HK-2 (cell line): ENCODE measurements at regions not wholly inside any gene's neighbourhood (a gene's known extent, or its start where the extent isn't known, plus 50 kb on each side); places are given as distances from the start of the nearest gene placed in this dataset.
"Not testable (repeated sequence)": the region's sequence is repeated elsewhere in the genome, so short reads cannot be mapped to it uniquely, and the experiment has no call there.

Experiments used
- DNase-seq: peaks from one replicate; pipeline ENCODE4 v3.0.0-alpha.2; 2018; ENCODE audit not compliant: unreplicated experiment

DNA sequence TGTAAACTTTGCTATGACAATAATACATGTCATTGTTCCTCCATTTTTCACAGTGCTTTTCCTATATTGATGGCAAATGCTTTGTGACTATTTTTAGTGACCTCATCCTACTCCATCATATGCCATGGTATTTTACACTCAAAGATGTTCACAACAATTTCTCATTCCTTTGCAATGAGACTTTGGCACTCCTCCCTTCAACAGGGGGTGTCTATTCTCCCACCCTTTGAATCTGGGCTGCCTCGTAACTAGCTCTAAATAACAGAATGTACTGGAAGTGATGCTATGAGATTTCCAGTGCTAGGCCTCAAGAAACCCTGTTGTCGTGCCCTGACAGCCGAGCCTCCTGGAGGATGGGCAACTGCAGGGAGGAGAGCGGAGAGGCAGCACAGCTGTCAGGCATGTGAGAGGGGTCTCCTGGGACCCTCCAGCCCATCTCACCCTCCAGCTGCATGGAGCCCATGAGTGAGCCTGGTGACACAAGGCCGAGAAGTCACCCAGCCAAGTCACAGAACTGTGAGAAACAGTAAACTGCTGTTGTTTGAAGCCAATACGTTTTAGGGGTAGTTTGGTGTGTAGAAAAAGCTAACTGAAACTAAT lies 103.1 kb upstream of the APCDD1 start:
- no peak for DNase-seq

GRCh38 chr18:10351858-10352257 lies 102.6 kb upstream of the APCDD1 start:
- no peak for DNase-seq

GRCh38 chr18:10352671-10353070 lies 101.8 kb upstream of the APCDD1 start:
- DNase-seq: no peak

- no peak for DNase-seq
Observed at GRCh38 chr18:10353791-10354190, 100.6 kb upstream of the APCDD1 start.

DNA sequence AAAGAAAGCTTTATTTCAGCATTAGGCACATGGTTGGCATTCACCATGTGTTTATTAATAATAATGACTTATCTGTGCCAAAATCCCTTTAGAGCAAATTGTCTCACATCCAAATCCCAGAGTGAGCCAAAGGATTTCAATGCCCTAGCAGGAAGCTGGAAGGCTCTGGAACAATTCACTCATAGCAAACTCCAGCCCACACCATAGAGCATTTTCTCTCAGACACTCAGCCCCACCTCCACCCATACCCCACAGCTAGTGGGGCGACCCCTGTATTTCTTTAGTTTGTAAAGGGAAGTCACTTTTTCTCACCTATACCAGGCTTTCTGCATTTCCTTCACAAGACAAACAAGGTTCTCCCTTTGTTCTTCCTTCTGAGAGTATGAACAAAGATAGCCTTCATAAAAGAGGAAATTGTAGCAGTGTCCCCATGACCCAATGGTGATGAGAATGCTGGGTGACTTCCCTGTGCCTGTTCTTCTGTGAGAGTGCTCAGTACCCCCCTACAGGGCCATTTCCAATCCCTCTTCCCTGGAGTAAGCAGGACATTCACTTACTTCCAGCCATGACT lies 100.1 kb upstream of the APCDD1 start:
- no peak for DNase-seq

DNA sequence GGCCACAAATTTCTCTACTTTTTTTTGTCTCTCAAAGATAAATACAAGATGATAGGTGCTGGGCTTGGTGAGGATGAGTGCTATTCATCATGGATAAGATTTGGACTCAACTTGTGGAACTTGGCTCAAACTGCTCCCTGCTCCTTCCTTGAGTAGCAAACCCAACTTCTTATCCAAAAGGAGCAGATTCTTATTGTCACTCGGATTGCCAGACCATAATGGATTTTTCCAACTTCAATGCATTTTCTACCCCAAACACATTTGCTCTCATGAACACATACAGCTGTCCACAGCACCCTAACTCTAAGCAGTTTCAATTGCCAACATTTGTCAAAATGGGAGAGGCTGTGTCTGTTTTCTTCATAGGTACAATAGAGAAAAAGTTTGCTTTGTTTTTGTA lies 99.5 kb upstream of the APCDD1 start:
- DNase-seq: no peak

GRCh38 chr18:10356999-10357398 lies 97.4 kb upstream of the APCDD1 start:
- not testable (repeated sequence) for DNase-seq

DNA sequence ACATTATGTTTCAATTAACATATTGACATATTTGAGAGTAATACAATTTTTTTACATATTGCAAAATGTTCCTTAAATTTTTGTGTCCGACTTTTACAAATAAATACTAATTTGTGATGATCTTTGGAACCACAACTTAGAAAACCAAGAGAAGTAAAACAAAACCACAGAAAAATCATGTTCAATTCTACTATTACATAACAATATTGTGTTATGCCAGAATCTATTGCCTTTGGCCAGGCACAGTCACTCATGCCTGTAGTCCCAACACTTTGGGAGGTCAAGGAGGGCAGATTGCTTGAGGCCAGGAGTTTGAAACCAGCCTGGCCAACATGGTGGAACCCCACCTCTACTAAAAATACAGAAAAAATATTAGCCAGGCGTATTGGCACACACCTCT lies 92.8 kb upstream of the APCDD1 start:
- DNase-seq: no peak

GRCh38 chr18:10365021-10365500 lies 89.4 kb upstream of the APCDD1 start:
- DNase-seq: no peak

GRCh38 chr18:10365901-10366300 lies 88.5 kb upstream of the APCDD1 start:
- no peak for DNase-seq

DNA sequence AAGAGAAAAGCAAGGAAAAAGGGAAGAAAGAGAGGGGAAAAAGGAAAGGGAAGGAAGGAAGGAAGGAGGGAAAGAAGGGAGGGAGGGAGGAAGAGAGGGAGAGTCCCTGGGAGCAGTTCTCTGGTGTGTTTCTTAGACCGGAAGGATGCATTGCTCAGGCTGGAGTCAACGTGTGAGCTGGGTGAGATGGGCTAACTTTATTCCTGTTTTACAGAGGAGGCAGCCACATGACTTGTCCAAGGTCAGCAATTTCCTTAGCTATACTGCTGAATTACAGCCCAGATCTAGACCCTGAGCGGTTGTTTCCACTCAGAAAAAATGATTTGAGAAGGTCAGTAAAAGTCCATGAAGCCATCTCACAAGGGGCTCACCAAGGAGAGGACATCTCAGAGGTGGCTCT lies 86.6 kb upstream of the APCDD1 start:
- DNase-seq: no peak

- DNase-seq: no peak
Observed at GRCh38 chr18:10368456-10369453, 85.7 kb upstream of the APCDD1 start.

DNA sequence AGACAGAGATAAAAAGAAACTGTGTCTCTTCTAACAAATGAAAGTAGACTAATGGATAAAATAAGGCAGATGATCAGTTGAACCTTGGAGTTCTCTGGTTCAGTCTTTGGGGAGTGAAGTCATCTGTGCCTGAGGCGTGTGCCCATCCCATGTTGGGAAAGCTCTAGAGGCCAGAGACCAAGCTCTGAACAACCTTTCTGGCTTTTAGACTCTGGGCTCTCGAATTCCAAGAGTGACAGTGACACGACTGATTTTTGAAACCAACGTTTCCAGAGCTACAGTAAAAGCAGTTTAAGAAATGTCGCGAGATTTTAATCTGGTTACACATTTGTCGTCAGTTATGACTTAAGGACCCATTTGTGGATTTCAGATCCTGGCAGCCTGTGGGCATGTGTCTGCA lies 83.7 kb upstream of the APCDD1 start:
- no peak for DNase-seq

- no peak for DNase-seq
Observed at GRCh38 chr18:10371165-10371564, 83.3 kb upstream of the APCDD1 start.

DNA sequence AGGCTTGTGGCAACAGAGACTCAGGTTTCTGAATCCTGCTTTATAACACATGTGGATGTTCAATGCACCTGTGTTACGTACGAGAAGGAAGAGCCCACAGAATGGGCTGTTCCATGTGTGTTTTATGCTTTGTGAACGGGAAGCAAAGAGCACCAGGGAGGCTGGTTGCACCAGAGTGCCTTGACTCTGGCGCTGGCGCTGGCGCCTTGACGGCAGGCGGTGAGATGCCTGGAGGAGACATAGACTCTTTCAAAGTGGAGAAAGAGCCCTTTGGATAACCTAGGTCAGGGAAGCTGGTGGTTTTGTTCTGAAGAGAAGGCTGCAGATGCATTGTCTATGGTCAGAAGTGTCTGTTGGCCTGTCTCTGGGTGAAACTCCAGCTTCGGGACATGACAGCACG lies 80.2 kb upstream of the APCDD1 start:
- no peak for DNase-seq

DNA sequence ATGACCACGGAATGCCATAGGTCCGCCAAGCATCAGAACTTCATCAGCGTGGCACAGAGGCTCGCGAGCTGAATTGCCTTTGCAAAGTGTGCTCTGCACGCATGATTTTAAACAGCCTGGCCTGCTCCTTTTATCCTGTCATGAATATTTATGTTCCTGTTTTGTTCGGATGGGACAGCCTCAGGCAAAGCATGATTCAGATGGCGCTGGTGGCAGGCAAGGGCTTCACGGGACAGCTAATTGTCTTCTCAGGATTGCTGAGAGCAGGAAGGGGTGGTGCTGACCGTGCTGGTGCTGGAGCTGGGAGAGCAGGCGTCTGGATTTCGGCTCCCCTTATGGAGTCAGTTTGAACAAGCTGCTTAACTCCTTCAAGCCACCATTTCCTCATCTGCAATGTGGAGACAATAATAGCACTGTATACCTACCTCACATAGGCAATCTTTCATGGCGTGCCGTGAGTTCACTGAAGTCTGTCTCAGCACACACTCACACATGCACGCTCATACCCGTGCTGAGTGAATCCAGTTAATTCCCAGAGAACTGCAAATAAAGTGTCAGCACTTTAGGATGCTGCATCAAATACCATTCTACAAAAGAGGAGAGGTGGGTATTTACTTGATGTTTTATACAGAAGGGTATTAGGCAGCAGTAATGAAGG lies 79.7 kb upstream of the APCDD1 start:
- DNase-seq: no peak

DNA sequence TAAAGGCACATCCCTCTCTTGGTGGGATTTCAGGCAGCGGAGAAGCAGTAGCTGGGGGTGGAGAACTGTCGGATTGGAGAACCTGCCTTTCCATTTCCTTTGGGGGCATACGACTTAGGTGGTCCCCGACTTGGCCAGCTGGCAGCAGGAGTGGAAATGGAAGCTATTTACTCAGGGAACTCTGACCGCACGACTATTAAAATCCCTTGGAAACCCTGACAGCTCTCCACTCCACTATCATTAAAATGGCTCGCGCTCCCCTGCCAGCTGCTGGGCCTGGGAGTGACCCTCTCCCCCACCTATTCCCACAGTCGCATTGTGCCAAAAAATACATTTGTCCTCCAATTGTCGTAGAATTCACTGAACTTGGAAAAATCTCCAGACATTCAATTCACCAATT lies 77.7 kb upstream of the APCDD1 start:
- no peak for DNase-seq

DNA sequence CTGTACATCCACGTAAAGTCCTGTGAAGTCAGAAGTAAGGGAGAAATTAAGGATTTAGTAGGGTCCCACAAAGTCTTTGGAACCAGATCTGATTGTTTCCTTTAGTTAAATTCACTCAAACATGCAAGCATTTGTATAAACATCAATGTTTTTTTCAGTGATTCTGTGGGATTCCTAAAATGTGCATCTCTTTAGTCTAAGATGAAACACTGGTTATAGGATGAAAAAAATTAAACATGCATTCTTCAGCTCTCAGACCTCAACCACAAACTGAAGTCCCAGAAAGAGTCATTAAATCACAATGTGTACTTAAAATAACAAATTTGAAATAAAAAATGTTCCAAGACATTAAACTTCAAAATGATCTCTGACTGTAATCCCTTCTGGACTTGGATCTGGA lies 76.5 kb upstream of the APCDD1 start:
- DNase-seq: no peak

- no peak for DNase-seq
Observed at GRCh38 chr18:10378688-10379420, 75.6 kb upstream of the APCDD1 start.

DNA sequence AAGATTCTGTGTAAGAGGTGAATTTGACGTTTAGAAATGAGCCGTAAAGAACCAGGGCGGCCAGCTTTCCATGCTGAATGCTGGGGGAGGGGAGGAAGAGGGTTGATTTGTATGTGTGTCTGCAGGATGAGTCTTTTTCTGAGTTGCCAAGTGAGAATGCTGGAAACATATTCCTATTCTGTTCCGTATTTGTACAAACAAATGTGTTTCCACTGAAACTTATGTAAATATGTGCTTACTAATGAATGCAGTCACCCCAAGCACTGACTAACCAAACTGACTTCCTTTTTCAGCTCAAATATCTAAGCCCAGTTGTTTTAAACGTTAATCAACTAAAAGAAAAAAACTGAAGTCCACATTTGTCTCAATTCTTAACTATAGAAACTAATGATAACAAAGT lies 74.9 kb upstream of the APCDD1 start:
- DNase-seq: no peak

- no peak for DNase-seq
Observed at GRCh38 chr18:10381516-10381915, 72.9 kb upstream of the APCDD1 start.

GRCh38 chr18:10381951-10382350 lies 72.5 kb upstream of the APCDD1 start:
- DNase-seq: no peak
